Neural cell (in vitro differentiated cells): ENCODE measurements at regions not wholly inside any gene's neighbourhood (a gene's known extent, or its start where the extent isn't known, plus 50 kb on each side); places are given as distances from the start of the nearest gene placed in this dataset.

Experiments
- H2AFZ ChIP-seq: fragments of 200-600, 300-800 bp; sonication (generic), shearing (Covaris generic); 2 replicates; pipeline ENCODE4 v1.6.0; 2014; ENCODE audit warnings: low read depth, mild to moderate bottlenecking, antibody characterized with exemption, low read length, moderate library complexity
- H3F3A ChIP-seq: fragments of 200-600 bp; shearing (Covaris generic); 2 replicates; pipeline ENCODE4 v1.6.1; 2016; ENCODE audit warnings: mild to moderate bottlenecking, moderate library complexity, mixed read lengths, antibody characterized with exemption, low read length; ENCODE audit not compliant: insufficient read depth, poor library complexity, severe bottlenecking
- H3K27ac ChIP-seq: fragments of 200-600, 300-800 bp; sonication (generic), shearing (Covaris generic); 2 replicates; pipeline ENCODE4 v1.5.1; 2014; ENCODE audit warnings: mild to moderate bottlenecking, low read length, moderate library complexity
- H3K27me3 ChIP-seq: fragments of 300-800, 200-600 bp; sonication (generic), shearing (Covaris generic); 2 replicates; pipeline ENCODE4 v1.6.0; 2014; ENCODE audit warnings: mild to moderate bottlenecking, low read depth, low read length, moderate library complexity; ENCODE audit not compliant: insufficient read depth
- H3K36me3 ChIP-seq: fragments of 300-800, 200-600 bp; sonication (generic), shearing (Covaris generic); 2 replicates; pipeline ENCODE4 v1.5.1; 2014; ENCODE audit warnings: mild to moderate bottlenecking, antibody characterized with exemption, low read length, moderate library complexity; ENCODE audit not compliant: insufficient read depth
- H3K4me2 ChIP-seq: fragments of 300-800, 200-600 bp; sonication (generic), shearing (Covaris generic); 2 replicates; pipeline ENCODE4 v1.6.0; 2014; ENCODE audit warnings: mild to moderate bottlenecking, low read length
- H3K4me3 ChIP-seq: fragments of 300-800, 200-600 bp; sonication (generic), shearing (Covaris generic); 2 replicates; pipeline ENCODE4 v1.5.1; 2014; ENCODE audit warnings: mild to moderate bottlenecking, low read length, moderate library complexity
- H3K79me2 ChIP-seq: fragments of 200-600 bp; shearing (Covaris generic); replicated peaks from 2 replicates; pipeline ENCODE4 v1.6.0; 2014; ENCODE audit warnings: mild to moderate bottlenecking, low read length, moderate library complexity; ENCODE audit not compliant: insufficient read depth
- H3K9ac ChIP-seq: fragments of 300-800, 200-600 bp; sonication (generic), shearing (Covaris generic); 2 replicates; pipeline ENCODE4 v1.6.1; 2016; ENCODE audit warnings: mild to moderate bottlenecking, low read length, mixed read lengths
- H3K9me2 ChIP-seq: fragments of 200-600 bp; shearing (Covaris generic); 2 replicates; pipeline ENCODE4 v1.6.1; 2016; ENCODE audit warnings: mild to moderate bottlenecking, low read length, mixed read lengths; ENCODE audit not compliant: insufficient read depth
- H3K9me3 ChIP-seq: fragments of 200-600, 300-800 bp; sonication (generic), shearing (Covaris generic); 2 replicates; pipeline ENCODE4 v1.6.1; 2016; ENCODE audit warnings: mild to moderate bottlenecking, mixed run types, low read length, moderate library complexity, mixed read lengths
- H4K20me1 ChIP-seq: fragments of 200-600 bp; shearing (Covaris generic); 2 replicates; pipeline ENCODE4 v1.6.1; 2016; ENCODE audit warnings: mild to moderate bottlenecking, mixed run types; ENCODE audit not compliant: insufficient read depth
- CTCF ChIP-seq: fragments of 450-650 bp; IDR thresholded peaks from 2 replicates; pipeline ENCODE4 v1.5.1; 2014; ENCODE audit warnings: antibody characterized with exemption, mild to moderate bottlenecking, moderate library complexity; ENCODE audit not compliant: poor library complexity, severe bottlenecking
- EP300 ChIP-seq: fragments of 450-650 bp; conservative IDR thresholded peaks from 2 replicates; pipeline ENCODE4 v1.6.1; 2014; ENCODE audit warnings: antibody characterized with exemption, mild to moderate bottlenecking, moderate library complexity; ENCODE audit not compliant: poor library complexity, severe bottlenecking
- EZH2 ChIP-seq: fragments of 200-600, 300-800 bp; shearing (Covaris generic), sonication (generic); IDR thresholded peaks from 2 replicates; pipeline ENCODE4 v1.6.1; 2014; ENCODE audit warnings: antibody characterized with exemption, low read length, borderline replicate concordance, mild to moderate bottlenecking; ENCODE audit not compliant: insufficient read depth, poor library complexity, severe bottlenecking
- MXI1 ChIP-seq: fragments of 450-650 bp; conservative IDR thresholded peaks from 2 replicates; pipeline ENCODE4 v1.6.1; 2014; ENCODE audit warnings: antibody characterized with exemption, mild to moderate bottlenecking; ENCODE audit not compliant: poor library complexity, severe bottlenecking
- POLR2AphosphoS5 ChIP-seq: IDR thresholded peaks from 2 replicates; pipeline ENCODE4 v1.6.1; 2012
- RAD21 ChIP-seq: fragments of 450-650 bp; conservative IDR thresholded peaks from 2 replicates; pipeline ENCODE4 v1.6.1; 2014; ENCODE audit warnings: antibody characterized with exemption, mild to moderate bottlenecking, moderate library complexity
- REST ChIP-seq: IDR thresholded peaks from 2 replicates; pipeline ENCODE4 v1.6.1; 2012; ENCODE audit warnings: borderline replicate concordance
- SMC3 ChIP-seq: fragments of 450-650 bp; conservative IDR thresholded peaks from 2 replicates; pipeline ENCODE4 v1.6.1; 2014; ENCODE audit warnings: antibody characterized with exemption, mild to moderate bottlenecking, moderate library complexity; ENCODE audit not compliant: poor library complexity
- TAF1 ChIP-seq: IDR thresholded peaks from 2 replicates; pipeline ENCODE4 v1.6.1; 2012; ENCODE audit warnings: low read depth

GRCh38 chr6:134674562-134674961 is 275.3 kb downstream of the ALDH8A1 start:
- Histone ChIP-seq H2AFZ (no peak overlapping the region), H3K27ac (no peak overlapping the region), H3K9ac (no peak overlapping the region), H3K36me3 (no peaks in the 10 kb centered on the region), H3K79me2 (no peaks in the 10 kb centered on the region), H3F3A (no peaks in the 10 kb centered on the region), H3K27me3 (no peaks in the 10 kb centered on the region), H4K20me1 (no peaks in the 10 kb centered on the region), H3K9me3 (no peaks in the 10 kb centered on the region), H3K9me2 (no peaks in the 10 kb centered on the region), H3K4me3 (no peak overlapping the region), H3K4me2 (no peak overlapping the region)
- TF ChIP-seq SMC3: no peak
- no peak for TF ChIP-seq MXI1
- TF ChIP-seq EZH2: no peak
- TF ChIP-seq CTCF: no peak
- no peak for TF ChIP-seq POLR2AphosphoS5
- TF ChIP-seq RAD21: no peak
- no peak for TF ChIP-seq REST
- TF ChIP-seq TAF1: no peak
- TF ChIP-seq EP300: no peak

GRCh38 chr6:134669485-134669884 is 280.4 kb downstream of the ALDH8A1 start:
- Histone ChIP-seq H3K9me3 (no peaks in the 10 kb centered on the region), H3K9ac (no peak overlapping the region), H4K20me1 (no peaks in the 10 kb centered on the region), H3K4me3 (no peak overlapping the region), H3K27me3 (no peaks in the 10 kb centered on the region), H3K79me2 (no peaks in the 10 kb centered on the region), H3K4me2 (no peak overlapping the region), H3K27ac (no peak overlapping the region), H3K36me3 (no peaks in the 10 kb centered on the region), H2AFZ (no peak overlapping the region), H3K9me2 (no peaks in the 10 kb centered on the region), H3F3A (no peaks in the 10 kb centered on the region)
- TF ChIP-seq REST: no peak
- TF ChIP-seq POLR2AphosphoS5: no peak
- TF ChIP-seq SMC3: no peak
- TF ChIP-seq RAD21: no peak
- TF ChIP-seq MXI1: no peak
- TF ChIP-seq CTCF: no peak
- no peak for TF ChIP-seq EZH2
